PC-3 (cell line): ENCODE measurements at regions not wholly inside any gene's neighbourhood (a gene's known extent, or its start where the extent isn't known, plus 50 kb on each side); places are given as distances from the start of the nearest gene placed in this dataset.

Experiments
- EZH2 ChIP-seq: fragments of 300-600 bp; sonication (generic); IDR thresholded peaks from one replicate; pipeline ENCODE4 v1.6.1; 2017; ENCODE audit warnings: antibody characterized with exemption, mild to moderate bottlenecking, low read length; ENCODE audit not compliant: unreplicated experiment
- EZH2phosphoT487 ChIP-seq: fragments of 300-600 bp; sonication (generic); IDR thresholded peaks from 2 replicates; pipeline ENCODE4 v1.6.1; 2018; ENCODE audit warnings: mild to moderate bottlenecking, antibody characterized with exemption, low read length, borderline replicate concordance
- TF ChIP-seq, protein P1 (sequence below): fragments of 300-600 bp; sonication (generic); conservative IDR thresholded peaks from 2 replicates; pipeline ENCODE4 v1.5.1; 2017; ENCODE audit warnings: antibody characterized with exemption, low read depth, mild to moderate bottlenecking, low read length

DNA sequence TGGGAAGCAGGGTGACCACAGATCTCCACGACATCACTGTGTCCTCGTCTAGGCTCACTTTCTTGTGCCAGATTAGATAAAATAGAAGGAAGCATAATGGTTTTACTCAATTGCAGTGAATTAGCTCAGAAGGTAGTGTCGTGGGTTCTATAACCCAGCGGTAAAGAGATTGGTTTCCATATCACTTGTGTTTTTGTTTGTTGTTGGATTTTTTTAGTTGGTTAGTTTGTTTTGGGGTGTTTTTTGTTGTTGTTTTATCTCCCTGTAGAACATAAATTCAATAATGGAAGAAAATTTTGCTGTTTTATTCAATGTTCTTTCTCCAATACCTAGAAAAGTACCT is 85.9 kb upstream of the PRSS16 start:
- TF ChIP-seq, protein P1, sequence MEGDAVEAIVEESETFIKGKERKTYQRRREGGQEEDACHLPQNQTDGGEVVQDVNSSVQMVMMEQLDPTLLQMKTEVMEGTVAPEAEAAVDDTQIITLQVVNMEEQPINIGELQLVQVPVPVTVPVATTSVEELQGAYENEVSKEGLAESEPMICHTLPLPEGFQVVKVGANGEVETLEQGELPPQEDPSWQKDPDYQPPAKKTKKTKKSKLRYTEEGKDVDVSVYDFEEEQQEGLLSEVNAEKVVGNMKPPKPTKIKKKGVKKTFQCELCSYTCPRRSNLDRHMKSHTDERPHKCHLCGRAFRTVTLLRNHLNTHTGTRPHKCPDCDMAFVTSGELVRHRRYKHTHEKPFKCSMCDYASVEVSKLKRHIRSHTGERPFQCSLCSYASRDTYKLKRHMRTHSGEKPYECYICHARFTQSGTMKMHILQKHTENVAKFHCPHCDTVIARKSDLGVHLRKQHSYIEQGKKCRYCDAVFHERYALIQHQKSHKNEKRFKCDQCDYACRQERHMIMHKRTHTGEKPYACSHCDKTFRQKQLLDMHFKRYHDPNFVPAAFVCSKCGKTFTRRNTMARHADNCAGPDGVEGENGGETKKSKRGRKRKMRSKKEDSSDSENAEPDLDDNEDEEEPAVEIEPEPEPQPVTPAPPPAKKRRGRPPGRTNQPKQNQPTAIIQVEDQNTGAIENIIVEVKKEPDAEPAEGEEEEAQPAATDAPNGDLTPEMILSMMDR: no peak
- TF ChIP-seq EZH2phosphoT487 (no peak), EZH2 (no peak)
